Natural killer cell (primary cell): ENCODE measurements at regions not wholly inside any gene's neighbourhood (a gene's known extent, or its start where the extent isn't known, plus 50 kb on each side); places are given as distances from the start of the nearest gene placed in this dataset.

ENCODE experiments used
- ATAC-seq, 3 donors: fragments of 150-1000 bp in 2 of 3; fragments of 200-7000 bp in 1 of 3; cut with Tn5 transposase; 1 replicate in 1 of 3; 2 replicates in 2 of 3; pipeline ENCODE4 v1.10.0; 2021; ENCODE audit warnings: mild to moderate bottlenecking in 2 of 3, moderate library complexity in 2 of 3
- DNase-seq, 2 donors: peaks; one replicate each; pipeline versions ENCODE4 v3.0.0 to v3.0.0-alpha.2; 2013 to 2021; ENCODE audit warnings: mixed read lengths in 1 of 2
- H3K27ac ChIP-seq: one replicate; pipeline ENCODE4 v1.5.1; 2013; ENCODE audit warnings: mild to moderate bottlenecking, low read length
- H3K27me3 ChIP-seq: one replicate; pipeline ENCODE4 v1.6.1; 2013; ENCODE audit warnings: low read length; ENCODE audit not compliant: control insufficient read depth, insufficient read depth
- H3K36me3 ChIP-seq: one replicate; pipeline ENCODE4 v1.6.1; 2013; ENCODE audit warnings: low read length; ENCODE audit not compliant: control insufficient read depth, insufficient read depth
- H3K4me1 ChIP-seq: one replicate; pipeline ENCODE4 v1.6.1; 2013; ENCODE audit warnings: low read length; ENCODE audit not compliant: control insufficient read depth, insufficient read depth
- H3K4me3 ChIP-seq: one replicate; pipeline ENCODE4 v1.5.1; 2013; ENCODE audit warnings: low read length
- H3K9me3 ChIP-seq: one replicate; pipeline ENCODE4 v1.6.1; 2013; ENCODE audit warnings: low read length; ENCODE audit not compliant: control insufficient read depth, insufficient read depth
- H3K27ac Mint-ChIP-seq, 2 donors: one replicate each; pipeline ENCODE4 v1.8.0; 2022; ENCODE audit warnings: mild to moderate bottlenecking in 2 of 2, mixed read lengths in 2 of 2, moderate library complexity in 1 of 2
- H3K27me3 Mint-ChIP-seq, 2 donors: one replicate each; pipeline ENCODE4 v1.8.0; 2022; ENCODE audit warnings: low read depth in 2 of 2, mixed read lengths in 2 of 2
- H3K36me3 Mint-ChIP-seq: one replicate; pipeline ENCODE4 v1.8.0; 2022; ENCODE audit warnings: mixed read lengths
- H3K4me1 Mint-ChIP-seq, 2 donors: one replicate each; pipeline ENCODE4 v1.8.0; 2022; ENCODE audit warnings: mixed read lengths in 2 of 2
- H3K4me3 Mint-ChIP-seq: one replicate; pipeline ENCODE4 v1.8.0; 2022; ENCODE audit warnings: mild to moderate bottlenecking, moderate library complexity, mixed read lengths
- H3K9me3 Mint-ChIP-seq, 2 donors: one replicate each; pipeline ENCODE4 v1.8.0; 2022; ENCODE audit warnings: mixed read lengths in 2 of 2
- CTCF ChIP-seq: fragments of 200-600 bp; IDR thresholded peaks from one replicate; pipeline ENCODE4 v1.8.0; 2022; ENCODE audit warnings: antibody characterized with exemption
- WGBS: methylation state at CpG from one replicate; pipeline ENCODE4 v1.1.7; 2013; ENCODE audit warnings: missing lambda C conversion rate; ENCODE audit not compliant: insufficient coverage; 5-methylcytosine and 5-hydroxymethylcytosine counted together
- intact Hi-C: fragments of 100-400 bp; cut with micrococcal nuclease; formaldehyde crosslinking; loops from one replicate; pipeline ENCODE4 v1.14.2; 2022

GRCh38 chr2:128554151-128554769, 235.6 kb upstream of the HS6ST1 start:
- Histone ChIP-seq H3K36me3 (no peaks in the 10 kb centered on the region), H3K4me1 (no peaks in the 10 kb centered on the region), H3K9me3 (no peaks in the 10 kb centered on the region), H3K4me3 (no peak overlapping the region), H3K27me3 (no peaks in the 10 kb centered on the region), H3K27ac (no peak overlapping the region)
- H3K36me3 Mint-ChIP-seq = no peaks in the 10 kb centered on the region
- H3K4me3 Mint-ChIP-seq = no peak overlapping the region
- no peaks in the 10 kb centered on the region for H3K4me1 Mint-ChIP-seq
- WGBS = 94% methylated on average over 7 of the region's 7 CpGs
- intact Hi-C loops = no loop called here
- DNase-seq (no peak), ATAC-seq (no peak)
- no peaks in the 10 kb centered on the region for H3K9me3 Mint-ChIP-seq
- H3K27ac Mint-ChIP-seq = no peak overlapping the region
- no peak for TF ChIP-seq CTCF
- no peaks in the 10 kb centered on the region for H3K27me3 Mint-ChIP-seq

GRCh38 chr2:128555433-128555832, 236.8 kb upstream of the HS6ST1 start:
- H3K9me3 ChIP-seq = no peaks in the 10 kb centered on the region
- Mint-ChIP-seq H3K4me3 (no peak overlapping the region), H3K27ac (no peak overlapping the region), H3K9me3 (no peaks in the 10 kb centered on the region), H3K36me3 (no peaks in the 10 kb centered on the region), H3K27me3 (no peaks in the 10 kb centered on the region), H3K4me1 (no peaks in the 10 kb centered on the region)
- 100% methylated on average over 1 of the region's 1 CpG for WGBS
- ATAC-seq (no peak), DNase-seq (no peak)
- H3K4me1 ChIP-seq = no peaks in the 10 kb centered on the region
- intact Hi-C loops = no loop called here
- no peak overlapping the region for H3K27ac ChIP-seq
- H3K27me3 ChIP-seq = no peaks in the 10 kb centered on the region
- H3K36me3 ChIP-seq = no peaks in the 10 kb centered on the region
- H3K4me3 ChIP-seq = no peak overlapping the region
- TF ChIP-seq CTCF = no peak

- no peak overlapping the region for H3K27ac Mint-ChIP-seq
- no peaks in the 10 kb centered on the region for H3K4me1 Mint-ChIP-seq
- Histone ChIP-seq H3K27me3 (no peaks in the 10 kb centered on the region), H3K4me3 (no peak overlapping the region), H3K36me3 (no peaks in the 10 kb centered on the region), H3K4me1 (no peaks in the 10 kb centered on the region), H3K9me3 (no peaks in the 10 kb centered on the region), H3K27ac (no peak overlapping the region)
- DNase-seq (no peak), ATAC-seq (no peak)
- WGBS = 70% methylated on average over 3 of the region's 3 CpGs
- H3K36me3 Mint-ChIP-seq = no peaks in the 10 kb centered on the region
- no peak for TF ChIP-seq CTCF
- H3K9me3 Mint-ChIP-seq = no peaks in the 10 kb centered on the region
- H3K27me3 Mint-ChIP-seq = no peaks in the 10 kb centered on the region
- intact Hi-C loops = no loop called here
- no peak overlapping the region for H3K4me3 Mint-ChIP-seq
Measured at GRCh38 chr2:128556089-128556488, 237.4 kb upstream of the HS6ST1 start.

GRCh38 chr2:128556633-128557032, 238.0 kb upstream of the HS6ST1 start:
- Mint-ChIP-seq H3K4me3 (no peak overlapping the region), H3K36me3 (no peaks in the 10 kb centered on the region), H3K4me1 (no peaks in the 10 kb centered on the region), H3K27ac (no peak overlapping the region), H3K27me3 (no peaks in the 10 kb centered on the region), H3K9me3 (no peaks in the 10 kb centered on the region)
- Histone ChIP-seq H3K4me3 (no peak overlapping the region), H3K27me3 (no peaks in the 10 kb centered on the region), H3K36me3 (no peaks in the 10 kb centered on the region), H3K4me1 (no peaks in the 10 kb centered on the region), H3K27ac (no peak overlapping the region), H3K9me3 (no peaks in the 10 kb centered on the region)
- no peak for DNase-seq
- WGBS = 77% methylated on average over 4 of the region's 4 CpGs
- no peak for ATAC-seq
- TF ChIP-seq CTCF = no peak
- intact Hi-C loops = no loop called here
